HEK293 (cell line): ENCODE measurements at regions not wholly inside any gene's neighbourhood (a gene's known extent, or its start where the extent isn't known, plus 50 kb on each side); places are given as distances from the start of the nearest gene placed in this dataset.

Source experiments
- CTCF ChIA-PET: fragments of 350-600 bp; formaldehyde crosslinking; extraction: SDS; loops from one replicate; lab custom pipeline; 2021; ENCODE audit warnings: antibody characterized with exemption; lab: Yijun Ruan, JAX
- POLR2A ChIA-PET: fragments of 300-600 bp; formaldehyde crosslinking; extraction: SDS; loops from one replicate; lab custom pipeline; 2020; ENCODE audit warnings: antibody characterized with exemption, inconsistent platforms; lab: Yijun Ruan, JAX
- H3K27ac ChIP-seq: fragments of 200-500 bp; sonication (Bioruptor generic); 2 replicates; pipeline ENCODE4 v1.5.1; 2014; ENCODE audit warnings: low read depth, low read length, control low read depth, inconsistent platforms; ENCODE audit errors: extremely low read depth
- H3K36me3 ChIP-seq, 2 experiments: fragments of 200-500 bp in 1 of 2; sonication (Bioruptor generic) in 1 of 2; 1 replicate in 1 of 2; 2 replicates in 1 of 2; pipeline ENCODE4 v1.5.1; 2014 to 2017; ENCODE audit warnings: inconsistent platforms in 2 of 2, low read length in 2 of 2; ENCODE audit not compliant: control insufficient read depth in 2 of 2, insufficient read depth in 1 of 2
- H3K4me1 ChIP-seq: fragments of 200-500 bp; sonication (Bioruptor generic); 2 replicates; pipeline ENCODE4 v1.5.1; 2014; ENCODE audit warnings: mild to moderate bottlenecking, low read length, inconsistent platforms; ENCODE audit not compliant: control insufficient read depth, insufficient read depth
- H3K4me3 ChIP-seq: 2 replicates; pipeline ENCODE4 v1.5.1; 2011; ENCODE audit warnings: low read depth, mild to moderate bottlenecking, control low read depth, low read length, moderate library complexity
- H3K9me3 ChIP-seq: fragments of 200-500 bp; sonication (Bioruptor generic); 2 replicates; pipeline ENCODE4 v1.5.1; 2014; ENCODE audit warnings: low read depth, low read length, inconsistent platforms; ENCODE audit not compliant: control insufficient read depth, insufficient read depth
- GLIS2 ChIP-seq: fragments of 450-650 bp; formaldehyde crosslinking; IDR thresholded peaks from 2 replicates; pipeline ENCODE4 v1.5.1; 2016; ENCODE audit warnings: missing biosample characterization, missing genetic modification characterization
- SP7 ChIP-seq: fragments of 450-650 bp; formaldehyde crosslinking; IDR thresholded peaks from 2 replicates; pipeline ENCODE4 v1.5.1; 2016; ENCODE audit warnings: missing biosample characterization, missing genetic modification characterization
- ZNF335 ChIP-seq: fragments of 450-650 bp; formaldehyde crosslinking; conservative IDR thresholded peaks from 2 replicates; pipeline ENCODE4 v1.5.1; 2016; ENCODE audit warnings: missing biosample characterization, missing genetic modification characterization
- ZNF391 ChIP-seq: fragments of 450-650 bp; formaldehyde crosslinking; IDR thresholded peaks from 2 replicates; pipeline ENCODE4 v1.5.1; 2016; ENCODE audit warnings: low read depth, missing biosample characterization, missing genetic modification characterization, borderline replicate concordance
- ZNF768 ChIP-seq: fragments of 450-650 bp; formaldehyde crosslinking; IDR thresholded peaks from 2 replicates; pipeline ENCODE4 v1.5.1; 2018; ENCODE audit warnings: missing biosample characterization, mild to moderate bottlenecking, missing genetic modification characterization
- TF ChIP-seq, protein P1 (sequence below): IDR thresholded peaks from 2 replicates; pipeline ENCODE4 v1.6.1; 2011; ENCODE audit warnings: mild to moderate bottlenecking, low read depth, low read length, borderline replicate concordance
- TF ChIP-seq, protein P2 (sequence below): fragments of 450-650 bp; formaldehyde crosslinking; conservative IDR thresholded peaks from 2 replicates; pipeline ENCODE4 v1.5.1; 2016; ENCODE audit warnings: low read depth, missing biosample characterization, missing genetic modification characterization
- TF ChIP-seq, protein P3 (sequence below): fragments of 450-650 bp; formaldehyde crosslinking; IDR thresholded peaks from 2 replicates; pipeline ENCODE4 v1.5.1; 2016; ENCODE audit warnings: missing biosample characterization, missing genetic modification characterization
- TF ChIP-seq, protein P4 (sequence below): fragments of 450-650 bp; IDR thresholded peaks from 2 replicates; pipeline ENCODE4 v1.5.1; 2018; ENCODE audit warnings: missing biosample characterization, mild to moderate bottlenecking, missing genetic modification characterization
- TF ChIP-seq, protein P5 (sequence below): fragments of 450-650 bp; formaldehyde crosslinking; IDR thresholded peaks from 2 replicates; pipeline ENCODE4 v1.5.1; 2017; ENCODE audit warnings: missing biosample characterization, missing genetic modification characterization

DNA sequence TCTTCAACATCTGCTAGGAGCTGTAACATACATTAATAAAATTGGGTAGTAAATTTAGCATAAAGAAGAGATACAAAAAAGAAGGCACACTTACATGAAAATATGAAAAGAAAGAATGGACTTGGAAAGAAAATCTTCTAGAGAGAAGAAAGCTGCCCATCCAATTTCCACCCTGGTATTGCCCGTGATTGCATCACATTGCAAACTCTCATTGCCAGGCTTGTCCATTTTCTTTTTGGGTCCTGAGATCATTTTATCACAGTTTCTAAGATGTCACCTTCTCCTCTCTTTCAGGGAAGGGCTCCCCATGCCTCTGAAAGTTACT lies 321.5 kb downstream of the RND3 start:
- ChIA-PET POLR2A (no interaction called here), CTCF (no interaction called here)
- H3K9me3 ChIP-seq: no peaks in the 10 kb centered on the region
- peaks cover 3% of the 10 kb centered on the region; the same call in 1 of the 2 replicates for H3K4me1 ChIP-seq
- no peak overlapping the region for H3K4me3 ChIP-seq
- no peaks in the 10 kb centered on the region for H3K36me3 ChIP-seq
- TF ChIP-seq ZNF391: no peak
- no peak for TF ChIP-seq SP7 (tag by site-specific recombination)
- peak; percentile 47; the same call in 1 of the 2 replicates for TF ChIP-seq ZNF335 (tag by site-specific recombination)
- TF ChIP-seq, protein P1, sequence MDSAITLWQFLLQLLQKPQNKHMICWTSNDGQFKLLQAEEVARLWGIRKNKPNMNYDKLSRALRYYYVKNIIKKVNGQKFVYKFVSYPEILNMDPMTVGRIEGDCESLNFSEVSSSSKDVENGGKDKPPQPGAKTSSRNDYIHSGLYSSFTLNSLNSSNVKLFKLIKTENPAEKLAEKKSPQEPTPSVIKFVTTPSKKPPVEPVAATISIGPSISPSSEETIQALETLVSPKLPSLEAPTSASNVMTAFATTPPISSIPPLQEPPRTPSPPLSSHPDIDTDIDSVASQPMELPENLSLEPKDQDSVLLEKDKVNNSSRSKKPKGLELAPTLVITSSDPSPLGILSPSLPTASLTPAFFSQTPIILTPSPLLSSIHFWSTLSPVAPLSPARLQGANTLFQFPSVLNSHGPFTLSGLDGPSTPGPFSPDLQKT: no peak
- TF ChIP-seq, protein P2, sequence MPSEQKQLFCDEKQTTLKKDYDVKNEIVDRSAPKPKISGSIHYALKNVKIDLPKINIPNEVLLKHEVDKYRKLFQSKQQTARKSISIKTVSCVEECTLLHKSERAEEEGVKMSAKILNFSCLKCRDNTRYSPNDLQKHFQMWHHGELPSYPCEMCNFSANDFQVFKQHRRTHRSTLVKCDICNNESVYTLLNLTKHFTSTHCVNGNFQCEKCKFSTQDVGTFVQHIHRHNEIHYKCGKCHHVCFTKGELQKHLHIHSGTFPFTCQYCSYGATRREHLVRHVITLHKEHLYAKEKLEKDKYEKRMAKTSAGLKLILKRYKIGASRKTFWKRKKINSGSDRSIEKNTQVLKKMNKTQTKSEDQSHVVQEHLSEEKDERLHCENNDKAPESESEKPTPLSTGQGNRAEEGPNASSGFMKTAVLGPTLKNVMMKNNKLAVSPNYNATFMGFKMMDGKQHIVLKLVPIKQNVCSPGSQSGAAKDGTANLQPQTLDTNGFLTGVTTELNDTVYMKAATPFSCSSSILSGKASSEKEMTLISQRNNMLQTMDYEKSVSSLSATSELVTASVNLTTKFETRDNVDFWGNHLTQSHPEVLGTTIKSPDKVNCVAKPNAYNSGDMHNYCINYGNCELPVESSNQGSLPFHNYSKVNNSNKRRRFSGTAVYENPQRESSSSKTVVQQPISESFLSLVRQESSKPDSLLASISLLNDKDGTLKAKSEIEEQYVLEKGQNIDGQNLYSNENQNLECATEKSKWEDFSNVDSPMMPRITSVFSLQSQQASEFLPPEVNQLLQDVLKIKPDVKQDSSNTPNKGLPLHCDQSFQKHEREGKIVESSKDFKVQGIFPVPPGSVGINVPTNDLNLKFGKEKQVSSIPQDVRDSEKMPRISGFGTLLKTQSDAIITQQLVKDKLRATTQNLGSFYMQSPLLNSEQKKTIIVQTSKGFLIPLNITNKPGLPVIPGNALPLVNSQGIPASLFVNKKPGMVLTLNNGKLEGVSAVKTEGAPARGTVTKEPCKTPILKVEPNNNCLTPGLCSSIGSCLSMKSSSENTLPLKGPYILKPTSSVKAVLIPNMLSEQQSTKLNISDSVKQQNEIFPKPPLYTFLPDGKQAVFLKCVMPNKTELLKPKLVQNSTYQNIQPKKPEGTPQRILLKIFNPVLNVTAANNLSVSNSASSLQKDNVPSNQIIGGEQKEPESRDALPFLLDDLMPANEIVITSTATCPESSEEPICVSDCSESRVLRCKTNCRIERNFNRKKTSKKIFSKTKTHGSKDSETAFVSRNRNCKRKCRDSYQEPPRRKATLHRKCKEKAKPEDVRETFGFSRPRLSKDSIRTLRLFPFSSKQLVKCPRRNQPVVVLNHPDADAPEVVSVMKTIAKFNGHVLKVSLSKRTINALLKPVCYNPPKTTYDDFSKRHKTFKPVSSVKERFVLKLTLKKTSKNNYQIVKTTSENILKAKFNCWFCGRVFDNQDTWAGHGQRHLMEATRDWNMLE (tag by site-specific recombination): peak; percentile 36; the same call in 1 of the 2 replicates
- TF ChIP-seq, protein P3, sequence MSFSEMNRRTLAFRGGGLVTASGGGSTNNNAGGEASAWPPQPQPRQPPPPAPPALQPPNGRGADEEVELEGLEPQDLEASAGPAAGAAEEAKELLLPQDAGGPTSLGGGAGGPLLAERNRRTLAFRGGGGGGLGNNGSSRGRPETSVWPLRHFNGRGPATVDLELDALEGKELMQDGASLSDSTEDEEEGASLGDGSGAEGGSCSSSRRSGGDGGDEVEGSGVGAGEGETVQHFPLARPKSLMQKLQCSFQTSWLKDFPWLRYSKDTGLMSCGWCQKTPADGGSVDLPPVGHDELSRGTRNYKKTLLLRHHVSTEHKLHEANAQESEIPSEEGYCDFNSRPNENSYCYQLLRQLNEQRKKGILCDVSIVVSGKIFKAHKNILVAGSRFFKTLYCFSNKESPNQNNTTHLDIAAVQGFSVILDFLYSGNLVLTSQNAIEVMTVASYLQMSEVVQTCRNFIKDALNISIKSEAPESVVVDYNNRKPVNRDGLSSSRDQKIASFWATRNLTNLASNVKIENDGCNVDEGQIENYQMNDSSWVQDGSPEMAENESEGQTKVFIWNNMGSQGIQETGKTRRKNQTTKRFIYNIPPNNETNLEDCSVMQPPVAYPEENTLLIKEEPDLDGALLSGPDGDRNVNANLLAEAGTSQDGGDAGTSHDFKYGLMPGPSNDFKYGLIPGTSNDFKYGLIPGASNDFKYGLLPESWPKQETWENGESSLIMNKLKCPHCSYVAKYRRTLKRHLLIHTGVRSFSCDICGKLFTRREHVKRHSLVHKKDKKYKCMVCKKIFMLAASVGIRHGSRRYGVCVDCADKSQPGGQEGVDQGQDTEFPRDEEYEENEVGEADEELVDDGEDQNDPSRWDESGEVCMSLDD (tag by site-specific recombination): no peak
- TF ChIP-seq, protein P4, sequence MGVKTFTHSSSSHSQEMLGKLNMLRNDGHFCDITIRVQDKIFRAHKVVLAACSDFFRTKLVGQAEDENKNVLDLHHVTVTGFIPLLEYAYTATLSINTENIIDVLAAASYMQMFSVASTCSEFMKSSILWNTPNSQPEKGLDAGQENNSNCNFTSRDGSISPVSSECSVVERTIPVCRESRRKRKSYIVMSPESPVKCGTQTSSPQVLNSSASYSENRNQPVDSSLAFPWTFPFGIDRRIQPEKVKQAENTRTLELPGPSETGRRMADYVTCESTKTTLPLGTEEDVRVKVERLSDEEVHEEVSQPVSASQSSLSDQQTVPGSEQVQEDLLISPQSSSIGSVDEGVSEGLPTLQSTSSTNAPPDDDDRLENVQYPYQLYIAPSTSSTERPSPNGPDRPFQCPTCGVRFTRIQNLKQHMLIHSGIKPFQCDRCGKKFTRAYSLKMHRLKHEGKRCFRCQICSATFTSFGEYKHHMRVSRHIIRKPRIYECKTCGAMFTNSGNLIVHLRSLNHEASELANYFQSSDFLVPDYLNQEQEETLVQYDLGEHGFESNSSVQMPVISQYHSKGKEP (tag by site-specific recombination): no peak
- no peak overlapping the region for H3K27ac ChIP-seq

DNA sequence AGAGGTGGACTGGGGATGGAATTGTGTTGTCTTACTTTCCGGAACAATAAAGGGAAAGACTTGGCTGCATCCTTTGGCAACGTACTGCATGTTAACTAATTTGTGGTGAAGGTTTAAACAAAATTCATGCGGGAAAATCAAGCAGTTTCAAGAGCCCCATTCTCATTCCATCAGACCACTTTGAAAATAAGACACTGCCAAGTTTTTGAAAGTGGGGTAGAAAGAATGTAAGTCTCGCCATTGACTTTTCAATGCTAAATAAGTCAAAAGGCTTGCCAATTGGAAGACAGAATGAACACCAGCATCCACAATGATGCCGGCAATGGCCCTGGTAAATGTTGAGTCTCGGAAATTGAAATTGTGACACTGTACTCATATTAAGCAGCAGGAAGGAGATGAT lies 322.0 kb downstream of the RND3 start:
- Histone ChIP-seq H3K9me3 (no peaks in the 10 kb centered on the region), H3K4me3 (no peak overlapping the region), H3K27ac (no peak overlapping the region), H3K4me1 (peaks cover 3% of the 10 kb centered on the region; the same call in 1 of the 2 replicates), H3K36me3 (no peaks in the 10 kb centered on the region)
- TF ChIP-seq, protein P5, sequence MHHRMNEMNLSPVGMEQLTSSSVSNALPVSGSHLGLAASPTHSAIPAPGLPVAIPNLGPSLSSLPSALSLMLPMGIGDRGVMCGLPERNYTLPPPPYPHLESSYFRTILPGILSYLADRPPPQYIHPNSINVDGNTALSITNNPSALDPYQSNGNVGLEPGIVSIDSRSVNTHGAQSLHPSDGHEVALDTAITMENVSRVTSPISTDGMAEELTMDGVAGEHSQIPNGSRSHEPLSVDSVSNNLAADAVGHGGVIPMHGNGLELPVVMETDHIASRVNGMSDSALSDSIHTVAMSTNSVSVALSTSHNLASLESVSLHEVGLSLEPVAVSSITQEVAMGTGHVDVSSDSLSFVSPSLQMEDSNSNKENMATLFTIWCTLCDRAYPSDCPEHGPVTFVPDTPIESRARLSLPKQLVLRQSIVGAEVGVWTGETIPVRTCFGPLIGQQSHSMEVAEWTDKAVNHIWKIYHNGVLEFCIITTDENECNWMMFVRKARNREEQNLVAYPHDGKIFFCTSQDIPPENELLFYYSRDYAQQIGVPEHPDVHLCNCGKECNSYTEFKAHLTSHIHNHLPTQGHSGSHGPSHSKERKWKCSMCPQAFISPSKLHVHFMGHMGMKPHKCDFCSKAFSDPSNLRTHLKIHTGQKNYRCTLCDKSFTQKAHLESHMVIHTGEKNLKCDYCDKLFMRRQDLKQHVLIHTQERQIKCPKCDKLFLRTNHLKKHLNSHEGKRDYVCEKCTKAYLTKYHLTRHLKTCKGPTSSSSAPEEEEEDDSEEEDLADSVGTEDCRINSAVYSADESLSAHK: peak; percentile 90
- TF ChIP-seq GLIS2 (tag by site-specific recombination) (no peak), ZNF768 (tag by site-specific recombination) (no peak)
- POLR2A ChIA-PET: no interaction called here
- CTCF ChIA-PET: no interaction called here
